ENCODE measurements at regions not wholly inside any gene's neighbourhood (a gene's known extent, or its start where the extent isn't known, plus 50 kb on each side); places are given as distances from the start of the nearest gene placed in this dataset.
A peak's percentile ranks its signal among the peaks of the same experiment; 100 is the strongest.

DNA sequence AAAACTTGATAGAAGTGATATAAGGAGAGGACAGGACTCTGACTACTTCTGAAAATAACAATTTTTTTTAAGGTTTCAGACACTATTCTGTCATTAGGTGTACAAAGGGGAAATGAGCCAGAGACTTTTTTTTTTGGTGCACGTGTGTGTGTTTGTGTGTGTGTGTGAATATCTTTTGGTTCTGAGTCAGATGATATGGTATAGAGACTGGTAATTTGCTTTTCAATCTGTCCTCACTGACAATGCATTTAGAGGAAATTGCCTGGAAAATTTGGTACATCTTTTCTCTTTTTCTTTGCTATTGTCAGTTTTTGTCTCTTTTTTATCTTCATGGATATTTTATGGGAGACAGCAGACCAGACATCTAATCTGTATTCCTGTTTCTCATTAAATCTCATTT lies 59.3 kb downstream of the DDIT4L start:
- DNase-seq: no peak

DNA sequence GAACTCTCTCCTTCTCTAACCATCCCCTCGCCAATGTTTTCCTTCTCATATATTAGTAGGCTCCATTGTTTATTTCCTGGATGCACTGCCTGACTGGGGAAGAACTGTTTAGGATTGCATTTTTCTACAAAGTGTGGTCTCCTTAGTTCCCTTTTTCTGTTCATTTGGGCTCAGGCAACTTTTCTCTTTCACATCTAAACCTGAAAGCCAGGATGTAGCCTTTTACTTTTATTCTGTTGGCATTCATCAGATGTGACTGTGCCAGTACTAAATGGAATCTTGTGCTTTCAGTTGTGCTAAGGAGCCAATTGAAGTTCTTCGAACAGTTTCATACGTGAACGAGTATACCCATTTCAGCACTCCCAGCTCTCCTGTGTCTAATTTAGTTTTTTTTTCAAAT lies 59.8 kb downstream of the DDIT4L start:
- no peak for DNase-seq

DNA sequence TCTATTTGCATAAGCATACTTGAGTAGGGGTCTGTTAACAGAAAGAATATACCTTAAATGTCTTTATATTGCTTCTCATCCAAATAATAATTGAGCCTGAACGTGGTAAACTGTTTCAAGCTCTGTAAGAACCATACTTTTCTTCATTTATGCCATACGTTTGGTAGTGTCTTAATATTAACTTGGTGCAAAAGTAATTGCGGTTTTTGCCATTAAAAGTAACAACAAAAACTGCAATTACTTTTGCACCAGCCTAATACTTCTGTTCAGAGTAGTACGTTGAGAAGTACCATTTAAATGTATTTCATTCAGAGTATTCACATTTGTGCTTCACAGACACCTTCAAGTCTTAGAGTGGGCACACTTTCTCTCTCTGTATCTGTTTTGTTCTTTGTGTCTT lies 60.5 kb downstream of the DDIT4L start:
- no peak for DNase-seq

DNA sequence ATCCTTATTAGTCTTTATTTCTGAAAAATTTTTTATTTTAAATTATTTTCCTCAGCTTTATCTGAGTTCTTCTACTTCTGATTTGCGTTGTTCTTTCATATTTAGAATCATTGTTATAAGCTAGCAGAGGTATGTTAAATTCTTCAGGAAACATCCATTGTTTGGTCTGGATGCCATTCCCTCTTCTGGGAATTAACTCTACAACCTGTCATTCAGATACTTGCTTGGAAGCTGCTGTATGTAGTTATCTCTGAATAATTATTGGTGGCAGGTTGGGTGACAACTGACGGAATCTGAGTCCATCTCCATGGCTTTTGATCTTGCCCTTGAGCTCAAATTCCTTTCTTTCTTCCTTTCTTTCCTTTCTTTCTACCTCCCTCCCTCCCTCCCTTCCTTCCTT lies 61.9 kb downstream of the DDIT4L start:
- no peak for DNase-seq

DNA sequence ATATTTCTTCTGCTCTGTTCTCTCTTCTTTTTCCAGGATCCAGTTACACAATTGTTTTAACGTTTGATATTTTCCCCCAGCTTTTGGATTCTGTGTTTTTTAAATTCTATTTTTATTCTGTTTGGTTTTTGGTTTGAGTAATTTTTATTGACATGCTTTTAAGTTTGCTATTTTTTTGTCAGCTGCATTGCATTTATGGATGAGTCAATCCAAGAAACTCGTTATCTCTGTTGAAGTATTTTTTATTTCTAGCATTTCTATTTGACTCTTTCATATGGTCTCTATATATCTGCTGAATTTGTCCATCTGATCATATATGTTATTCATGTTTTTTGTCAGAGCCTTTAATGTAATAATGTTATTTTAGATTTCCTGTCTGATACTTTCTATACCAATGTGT lies 65.6 kb downstream of the DDIT4L start:
- DNase-seq: no peak

DNA sequence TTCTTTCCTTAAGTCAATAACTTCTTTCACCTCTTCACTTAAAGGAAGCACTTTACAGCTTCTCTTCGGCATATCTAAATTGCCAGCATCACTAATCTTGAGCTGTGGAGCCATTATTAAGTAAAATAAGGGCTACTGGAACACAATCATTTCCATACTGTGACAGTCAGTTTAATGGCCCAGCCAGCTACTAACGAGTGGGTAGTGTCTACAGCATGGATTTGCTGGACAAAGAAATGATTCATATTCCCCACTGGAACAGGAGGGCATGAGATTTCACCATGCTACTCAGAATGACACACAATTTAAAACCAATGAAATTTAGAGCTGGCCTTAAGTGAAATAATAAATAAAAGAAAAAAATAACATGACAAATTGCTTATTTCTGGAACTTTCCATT lies 72.1 kb downstream of the DDIT4L start:
- DNase-seq: no peak

DNA sequence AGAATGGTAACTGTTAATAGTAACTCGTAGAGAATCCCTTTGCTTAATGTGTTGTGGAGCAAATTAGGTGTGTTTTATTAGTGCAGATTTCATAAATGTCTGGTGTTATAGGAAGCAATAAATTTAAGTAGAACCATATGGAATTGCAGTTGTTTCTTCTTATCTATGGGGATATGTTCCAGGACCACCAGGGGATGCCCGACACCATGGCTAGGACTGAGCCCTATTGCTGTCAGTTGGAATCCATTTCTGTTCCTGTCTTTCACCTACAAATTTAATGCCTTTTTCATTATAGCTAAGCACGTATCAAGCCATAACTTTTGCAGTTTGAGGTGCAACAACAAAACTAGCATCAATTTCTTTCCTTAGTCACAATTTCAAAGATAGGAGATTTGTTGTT lies 72.5 kb downstream of the DDIT4L start:
- no peak for DNase-seq

DNA sequence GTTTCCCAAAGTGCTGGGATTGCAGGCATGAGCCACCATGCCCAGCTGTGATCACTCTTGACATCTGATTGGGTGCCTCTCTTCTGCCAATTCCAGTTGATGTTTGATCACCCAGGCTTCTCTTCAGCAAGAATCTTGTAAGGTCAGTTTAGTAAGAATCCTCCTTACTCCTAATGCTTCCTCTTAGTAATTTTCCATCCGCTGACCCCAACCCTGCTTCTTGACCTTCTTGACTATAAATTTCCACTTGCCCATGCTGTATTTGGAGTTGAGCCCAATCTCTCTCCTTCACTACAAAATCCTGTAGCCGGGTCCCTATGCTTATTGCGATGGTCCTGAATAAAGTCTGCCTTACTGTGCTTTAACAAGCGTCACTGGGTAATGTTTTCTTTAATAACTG lies 75.4 kb downstream of the DDIT4L start:
- DNase-seq: no peak

DNA sequence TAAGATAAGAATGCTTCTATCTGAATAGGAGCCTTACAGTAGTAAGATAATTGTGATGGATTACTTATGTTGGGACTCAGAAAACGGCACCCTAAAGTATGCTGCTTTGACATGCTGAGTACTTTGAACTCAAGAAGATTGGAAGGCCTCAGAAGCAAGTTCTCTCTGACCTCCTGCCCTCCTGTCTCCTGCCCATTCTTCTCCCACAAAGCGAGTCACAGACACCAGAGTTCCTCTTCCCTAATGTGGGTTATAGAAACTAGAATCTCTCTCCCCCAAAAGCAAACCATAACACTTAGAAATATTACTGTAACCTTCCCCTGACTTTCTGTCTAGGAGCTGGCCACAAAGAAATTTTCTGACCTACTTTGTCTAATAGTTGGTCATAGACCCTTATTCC lies 76.5 kb downstream of the DDIT4L start:
- no peak for DNase-seq

DNA sequence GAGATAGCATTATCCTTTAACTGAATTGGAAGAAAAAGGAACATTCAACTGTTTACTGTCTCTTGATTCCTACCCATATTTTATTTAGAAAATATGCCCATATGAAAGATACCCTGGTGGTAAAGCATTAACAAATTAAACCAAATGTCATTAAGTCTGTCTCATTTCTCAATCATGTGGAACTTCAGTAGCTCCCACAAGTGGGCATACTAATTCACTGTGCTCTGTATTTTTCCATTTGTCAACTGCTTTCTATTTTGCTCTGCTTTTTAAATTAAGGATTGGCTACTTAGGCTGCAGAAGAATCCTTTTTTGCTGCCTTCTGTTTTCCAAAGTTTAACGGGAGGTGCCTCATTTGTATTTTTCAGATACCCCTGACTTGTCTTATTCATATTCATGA lies 77.2 kb downstream of the DDIT4L start:
- no peak for DNase-seq

DNA sequence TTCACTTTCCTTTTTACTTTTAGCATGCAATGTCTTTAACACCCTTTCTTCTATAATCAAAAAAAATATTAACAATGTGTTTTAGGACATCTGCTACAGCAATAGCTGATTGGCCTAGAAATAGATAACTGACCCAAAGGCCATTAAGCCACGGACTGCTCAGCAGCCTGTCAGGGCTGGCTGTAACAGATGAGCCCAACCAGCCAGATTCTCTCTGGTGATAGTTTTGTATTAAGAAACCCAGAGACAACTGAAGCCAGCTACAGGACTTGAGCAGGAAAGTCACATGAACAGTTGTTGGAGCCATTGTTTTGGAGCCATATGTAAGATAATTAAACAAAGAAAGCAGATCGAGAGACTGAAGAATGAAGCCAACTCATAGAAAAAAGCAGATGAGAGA lies 80.3 kb downstream of the DDIT4L start:
- DNase-seq: no peak

DNA sequence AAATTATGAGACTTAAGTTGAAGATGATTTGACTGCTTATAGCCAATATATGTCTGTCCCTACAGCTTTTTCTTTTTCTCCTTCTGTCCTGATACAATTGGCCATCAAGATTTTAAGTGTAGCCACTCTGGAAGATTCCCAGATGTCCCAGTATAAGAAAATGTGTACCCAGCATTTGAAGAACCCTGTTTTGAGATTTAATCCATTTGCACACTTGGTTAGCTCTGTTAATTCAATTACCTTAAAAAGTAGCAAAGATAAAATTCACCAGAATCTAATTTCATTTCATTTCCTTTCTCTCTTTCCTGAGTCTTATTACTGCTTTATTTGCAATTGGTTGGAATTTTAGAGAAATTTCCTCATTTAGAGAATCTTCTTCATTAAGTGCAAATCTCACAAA lies 81.4 kb downstream of the DDIT4L start:
- no peak for DNase-seq

DNA sequence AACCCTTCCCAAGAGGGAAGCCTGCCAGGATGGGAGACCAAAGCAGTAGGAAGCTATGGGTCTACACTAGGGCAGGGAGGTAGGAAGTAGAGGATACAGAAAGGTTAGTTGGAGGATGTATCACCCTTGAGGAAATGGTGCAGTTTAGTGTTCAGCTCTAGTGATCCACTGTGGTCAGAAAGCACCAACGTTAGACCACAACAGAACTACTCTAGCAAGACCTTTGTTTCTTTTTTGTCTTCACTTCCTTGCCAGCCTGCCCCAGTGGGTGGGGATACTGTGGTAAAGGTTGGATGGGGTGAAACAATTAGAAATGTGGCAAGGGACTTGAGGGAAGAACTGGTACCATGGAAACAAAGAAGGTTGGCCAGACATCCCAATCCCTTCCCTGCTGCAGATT lies 83.3 kb downstream of the DDIT4L start:
- no peak for DNase-seq

DNA sequence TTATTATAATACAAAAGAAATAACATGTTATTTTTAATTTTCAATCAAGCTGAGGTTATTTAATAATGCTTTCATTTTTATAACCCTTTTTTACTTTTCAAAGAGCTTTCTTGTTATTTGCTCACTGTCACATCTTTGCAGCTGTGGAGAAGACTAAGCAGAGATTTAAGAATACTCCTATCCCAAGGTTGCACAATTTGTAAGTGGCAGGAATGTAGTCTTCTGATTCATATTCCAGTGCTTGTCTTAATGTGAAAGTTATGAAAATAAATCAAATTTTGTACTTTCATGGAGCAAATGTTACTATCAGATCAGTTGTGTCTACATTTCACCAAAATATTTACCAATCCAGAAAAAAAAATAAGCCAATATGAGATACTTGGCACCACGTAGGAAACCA lies 86.6 kb downstream of the DDIT4L start:
- no peak for DNase-seq

DNA sequence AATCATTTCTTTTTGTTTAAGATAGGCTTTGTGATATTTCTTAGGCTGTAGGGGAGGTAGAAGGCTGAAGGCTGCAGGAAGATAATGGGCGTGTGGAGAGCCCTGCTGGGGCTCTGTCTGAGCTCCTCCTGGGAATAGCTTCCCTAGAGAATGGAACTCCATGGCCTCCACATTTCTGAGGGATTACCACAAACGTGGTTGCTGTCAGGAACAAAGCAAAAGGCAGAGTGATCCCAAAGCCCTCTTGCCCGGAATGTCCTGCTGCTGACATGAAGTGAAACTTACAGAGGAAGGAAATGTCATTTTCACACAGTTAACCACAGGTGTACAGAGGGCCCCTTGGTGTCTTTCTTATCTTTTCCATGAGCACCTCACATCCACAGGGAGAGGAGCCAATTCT lies 89.3 kb downstream of the DDIT4L start:
- DNase-seq: no peak

DNA sequence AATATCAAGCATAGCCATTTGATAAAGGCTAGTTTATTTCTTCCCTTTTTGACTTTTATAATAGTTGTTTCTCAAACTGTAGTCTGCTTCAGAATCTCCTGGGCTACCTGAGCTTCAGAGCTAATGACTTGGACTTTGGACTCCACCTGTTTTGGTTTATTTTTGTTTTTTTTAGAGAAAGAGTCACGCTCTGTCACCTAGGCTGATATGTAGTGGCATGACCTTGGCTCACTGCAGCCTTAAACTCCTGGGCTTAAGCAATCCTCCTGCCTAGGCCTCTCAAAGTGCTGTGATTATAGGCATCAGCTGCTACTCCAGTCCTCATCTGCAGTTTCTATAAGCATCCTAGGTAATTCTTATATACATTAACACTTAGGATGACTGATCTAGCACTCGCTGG lies 90.5 kb downstream of the DDIT4L start:
- DNase-seq: no peak

DNA sequence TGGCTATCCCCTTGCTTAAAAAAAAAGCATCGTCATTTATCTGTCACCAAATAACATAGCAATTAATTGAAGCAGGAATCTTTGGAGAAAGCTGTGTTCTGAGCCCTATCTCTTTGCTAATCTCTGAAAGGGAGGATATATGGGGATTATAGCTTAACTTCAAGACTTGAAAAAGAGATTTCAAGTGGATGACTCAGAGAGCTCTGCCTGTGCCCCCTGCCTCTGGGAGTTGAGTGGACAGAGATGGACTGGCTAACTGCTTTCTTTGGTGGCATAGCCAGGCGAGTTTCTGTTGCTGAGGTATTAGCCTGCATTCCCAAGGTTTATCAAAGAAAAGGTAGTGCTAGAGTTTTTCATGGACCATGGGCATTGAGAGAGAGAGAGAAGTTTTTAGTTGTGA lies 91.6 kb downstream of the DDIT4L start:
- DNase-seq: no peak

DNA sequence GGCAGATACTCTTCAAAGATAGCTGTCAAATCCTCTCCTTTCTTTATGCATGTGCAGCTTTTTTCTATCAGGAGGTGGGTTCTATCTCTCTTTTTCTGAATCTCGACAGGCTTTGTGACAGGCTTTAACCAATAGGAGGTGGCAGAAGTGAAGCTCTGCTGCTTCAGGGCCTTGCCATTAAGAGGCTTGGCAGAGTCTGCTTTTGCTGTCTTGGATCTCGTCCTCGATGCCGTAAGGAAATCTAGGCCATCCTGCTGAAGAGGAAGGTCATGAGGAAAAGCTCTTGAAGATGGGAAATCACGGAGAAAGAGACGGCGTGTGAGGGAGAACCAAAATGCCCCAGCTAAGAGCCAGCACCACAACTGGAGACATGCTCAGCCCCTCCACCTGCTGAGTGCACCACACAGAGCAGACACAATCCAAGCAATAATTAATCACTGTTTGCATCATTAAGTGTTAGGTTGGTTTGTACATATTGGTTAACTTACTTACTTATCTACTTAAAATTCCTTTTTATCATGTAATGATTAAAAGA lies 92.2 kb downstream of the DDIT4L start:
- no peak for DNase-seq

DNA sequence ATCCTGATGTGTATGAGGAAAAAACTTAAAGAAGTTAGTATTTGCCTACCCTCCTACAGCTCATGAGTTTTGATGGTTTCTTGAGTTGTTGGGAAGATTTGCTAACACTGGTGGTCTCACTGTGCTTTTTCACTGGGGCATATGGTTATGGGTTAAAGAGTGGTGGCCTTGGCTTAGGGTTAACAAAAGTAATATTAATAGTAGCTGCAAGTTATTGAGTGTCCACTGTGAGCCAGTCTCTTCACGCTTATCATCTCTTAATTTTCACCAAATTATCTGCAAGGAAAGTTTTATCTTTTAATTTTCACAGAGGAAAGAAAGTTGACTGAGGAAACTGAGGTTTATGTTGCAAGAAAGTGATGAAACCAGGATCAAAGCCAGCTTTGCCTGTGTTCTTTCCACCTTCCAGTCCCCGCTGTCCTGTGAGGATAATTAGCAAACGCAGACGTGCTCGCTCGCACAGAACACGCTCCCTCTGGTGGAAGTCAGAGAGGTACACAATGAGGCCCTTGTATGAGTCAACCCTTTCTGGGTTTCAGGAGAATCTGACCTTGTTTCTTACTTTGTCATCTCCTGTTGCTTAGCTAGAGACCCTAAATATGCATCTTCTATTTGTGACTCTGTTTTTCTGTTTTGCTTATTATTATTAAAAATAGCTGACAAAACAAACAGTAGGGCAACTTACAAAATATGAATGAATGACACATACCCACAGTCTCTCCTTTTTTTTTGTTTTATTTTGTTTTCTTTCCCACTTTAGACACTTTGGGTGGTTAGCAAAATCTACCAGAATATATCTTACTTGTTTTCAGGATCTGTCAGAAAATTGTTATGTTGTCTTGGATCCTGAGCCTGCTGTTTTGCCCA lies 94.3 kb downstream of the DDIT4L start:
- peak; percentile 22 for DNase-seq

DNA sequence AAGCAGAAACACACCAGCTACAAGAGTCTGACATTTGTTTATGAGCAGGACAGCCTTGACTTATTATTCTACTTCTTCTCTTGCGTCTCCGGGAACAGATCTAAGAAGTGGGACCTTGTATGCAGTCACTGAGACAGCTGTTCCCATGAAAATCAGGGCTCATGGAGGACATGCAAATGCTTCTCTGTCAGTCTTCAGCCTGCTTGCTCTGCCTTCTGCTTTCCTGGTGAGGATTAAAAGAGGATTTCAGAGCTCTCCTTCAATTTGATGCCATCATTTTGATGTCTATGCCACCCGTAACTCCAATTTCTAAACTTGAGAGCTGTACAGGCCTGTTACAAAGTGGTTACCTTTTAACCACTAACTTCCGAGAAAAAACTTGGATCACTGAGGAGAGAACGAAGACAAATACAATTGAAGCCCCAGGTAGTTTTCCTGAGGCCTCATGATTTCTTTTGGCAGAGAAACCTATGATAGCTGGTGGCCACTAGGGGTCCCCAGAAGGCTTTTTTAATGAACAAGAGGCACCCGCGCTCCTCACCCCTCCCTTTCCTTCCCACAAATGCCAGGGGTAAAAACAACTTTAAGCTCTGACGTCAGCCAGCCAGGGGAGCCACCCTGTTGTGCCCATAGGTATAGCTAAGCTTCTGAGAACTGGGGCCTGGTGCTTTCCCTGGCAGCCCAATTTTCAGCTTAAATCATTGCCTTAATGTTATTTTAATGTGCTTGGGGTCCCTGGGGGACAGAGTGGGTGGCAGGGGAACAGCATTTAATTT lies 97.0 kb downstream of the DDIT4L start:
- peak; percentile 79 for DNase-seq

DNA sequence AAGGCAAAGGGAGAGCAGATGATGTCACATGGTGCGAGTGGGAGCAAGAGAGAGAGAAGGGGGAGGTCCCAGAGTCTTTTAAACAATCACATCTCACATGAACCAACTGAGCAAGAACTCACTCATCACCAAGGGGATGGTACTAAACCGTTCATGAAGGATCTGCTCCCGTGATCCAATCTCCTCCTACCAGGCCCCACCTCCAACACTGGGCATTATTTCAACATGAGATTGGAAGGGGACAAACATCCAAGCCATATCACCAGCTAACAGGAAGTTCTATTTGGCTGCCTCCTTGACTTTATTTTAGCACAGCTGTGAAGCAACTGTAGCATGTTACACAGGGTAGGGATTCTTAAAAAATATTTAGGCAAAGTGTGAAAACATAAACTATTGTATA lies 102.5 kb downstream of the DDIT4L start:
- DNase-seq: no peak

DNA sequence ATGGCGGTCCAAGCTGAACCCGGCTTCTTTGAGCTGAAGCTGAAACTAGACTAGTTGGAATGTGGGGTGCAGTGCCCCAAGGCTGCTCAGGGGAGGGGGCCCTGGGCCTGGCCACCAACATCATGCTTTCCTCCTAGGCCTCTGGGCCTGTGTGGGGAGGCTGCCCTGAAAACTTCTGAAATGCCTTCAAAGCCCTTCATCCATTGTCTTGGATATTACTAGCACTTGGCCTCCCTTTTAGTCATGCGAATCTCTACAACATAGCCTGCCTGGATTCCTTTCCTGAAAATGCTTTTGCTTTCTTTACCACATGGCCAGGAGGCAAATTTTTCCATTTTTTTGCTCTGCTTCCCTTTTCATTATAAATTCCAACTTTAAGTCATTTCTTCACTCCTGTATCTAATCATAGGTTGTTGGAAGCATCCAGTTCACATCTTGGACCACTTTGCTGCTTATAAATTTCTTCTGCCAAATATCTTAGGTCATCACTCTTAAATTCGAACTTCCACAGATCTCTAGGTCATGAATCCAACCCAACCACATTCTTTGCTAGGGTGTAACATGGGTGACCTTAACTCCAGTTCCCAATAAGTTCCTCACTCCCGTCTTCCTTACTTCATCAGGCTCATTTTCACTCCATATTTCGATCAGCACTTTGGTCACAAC lies 103.4 kb downstream of the DDIT4L start:
- no peak for DNase-seq

DNA sequence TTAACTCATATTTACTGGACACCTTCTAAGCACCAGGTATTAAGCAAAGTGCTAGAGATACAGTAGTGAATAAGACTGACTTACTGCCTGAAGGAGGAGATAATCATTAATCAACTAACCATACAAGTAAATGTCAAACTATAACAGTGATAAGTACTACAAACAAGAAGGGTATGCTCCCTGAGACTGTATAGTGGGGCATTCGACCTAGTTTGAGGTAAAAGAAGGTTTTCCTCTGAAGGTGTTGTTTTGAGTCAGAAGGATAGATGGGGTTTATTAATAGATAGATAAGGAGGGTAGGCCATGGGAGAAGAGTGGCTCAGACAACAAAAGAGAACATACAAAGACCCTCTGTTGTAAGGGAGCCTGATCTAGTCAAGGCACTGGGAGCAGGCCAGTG lies 105.4 kb downstream of the DDIT4L start:
- DNase-seq: no peak

DNA sequence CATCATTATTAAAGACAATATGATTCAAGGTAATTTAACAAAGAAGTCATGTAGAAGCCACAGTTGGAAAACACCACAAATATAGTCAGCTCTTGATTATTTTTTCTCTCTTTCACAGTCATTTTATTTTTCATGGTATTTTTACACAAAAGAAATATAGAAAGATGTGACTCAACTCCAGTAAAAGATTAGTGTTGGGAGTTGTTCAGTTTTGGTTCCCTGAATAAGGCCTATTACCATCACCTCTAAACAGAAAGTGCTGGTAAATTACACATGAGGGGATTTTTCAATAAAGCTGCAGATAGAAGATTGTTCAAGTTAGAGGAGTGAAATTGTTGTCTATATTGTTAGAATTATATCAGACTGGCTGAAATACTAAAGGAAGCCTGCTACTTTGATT lies 107.0 kb downstream of the DDIT4L start:
- no peak for DNase-seq
